SU-DHL-6 (cell line): ENCODE measurements at regions not wholly inside any gene's neighbourhood (a gene's known extent, or its start where the extent isn't known, plus 50 kb on each side); places are given as distances from the start of the nearest gene placed in this dataset.

Experiments
- CTCF ChIP-seq: fragments of 200-600 bp; sonication (generic); IDR thresholded peaks from one replicate; pipeline ENCODE4 v1.5.1; 2017; ENCODE audit warnings: antibody characterized with exemption, mild to moderate bottlenecking, low read length, moderate library complexity; ENCODE audit not compliant: insufficient read depth, poor library complexity, severe bottlenecking
- EZH2phosphoT487 ChIP-seq: fragments of 200-600 bp; sonication (generic), shearing (Covaris generic); conservative IDR thresholded peaks from 2 replicates; pipeline ENCODE4 v1.6.1; 2018; ENCODE audit warnings: mild to moderate bottlenecking, antibody characterized with exemption, low read length, moderate library complexity, mixed read lengths

- TF ChIP-seq CTCF (no peak), EZH2phosphoT487 (no peak)
Observed at GRCh38 chr2:223501641-223502040, 100.5 kb downstream of the SCG2 start.
